Neural progenitor cell (in vitro differentiated cells): ENCODE measurements at regions not wholly inside any gene's neighbourhood (a gene's known extent, or its start where the extent isn't known, plus 50 kb on each side); places are given as distances from the start of the nearest gene placed in this dataset.

Experiments
- EZH2 ChIP-seq: fragments of 200-600 bp; sonication (generic); IDR thresholded peaks from 2 replicates; pipeline ENCODE4 v1.6.1; 2017; ENCODE audit warnings: antibody characterized with exemption, mild to moderate bottlenecking, moderate library complexity
- EZH2phosphoT487 ChIP-seq: fragments of 200-600 bp; sonication (generic); IDR thresholded peaks from 2 replicates; pipeline ENCODE4 v1.6.1; 2017; ENCODE audit warnings: antibody characterized with exemption
- TF ChIP-seq, protein P1 (sequence below): fragments of 200-600 bp; sonication (generic); IDR thresholded peaks from 2 replicates; pipeline ENCODE4 v1.5.1; 2017; ENCODE audit warnings: antibody characterized with exemption, mild to moderate bottlenecking

GRCh38 chrX:150063674-150064073 lies 125.4 kb upstream of the EOLA2 start:
- TF ChIP-seq, protein P1, sequence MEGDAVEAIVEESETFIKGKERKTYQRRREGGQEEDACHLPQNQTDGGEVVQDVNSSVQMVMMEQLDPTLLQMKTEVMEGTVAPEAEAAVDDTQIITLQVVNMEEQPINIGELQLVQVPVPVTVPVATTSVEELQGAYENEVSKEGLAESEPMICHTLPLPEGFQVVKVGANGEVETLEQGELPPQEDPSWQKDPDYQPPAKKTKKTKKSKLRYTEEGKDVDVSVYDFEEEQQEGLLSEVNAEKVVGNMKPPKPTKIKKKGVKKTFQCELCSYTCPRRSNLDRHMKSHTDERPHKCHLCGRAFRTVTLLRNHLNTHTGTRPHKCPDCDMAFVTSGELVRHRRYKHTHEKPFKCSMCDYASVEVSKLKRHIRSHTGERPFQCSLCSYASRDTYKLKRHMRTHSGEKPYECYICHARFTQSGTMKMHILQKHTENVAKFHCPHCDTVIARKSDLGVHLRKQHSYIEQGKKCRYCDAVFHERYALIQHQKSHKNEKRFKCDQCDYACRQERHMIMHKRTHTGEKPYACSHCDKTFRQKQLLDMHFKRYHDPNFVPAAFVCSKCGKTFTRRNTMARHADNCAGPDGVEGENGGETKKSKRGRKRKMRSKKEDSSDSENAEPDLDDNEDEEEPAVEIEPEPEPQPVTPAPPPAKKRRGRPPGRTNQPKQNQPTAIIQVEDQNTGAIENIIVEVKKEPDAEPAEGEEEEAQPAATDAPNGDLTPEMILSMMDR: no peak
- TF ChIP-seq EZH2: no peak
- TF ChIP-seq EZH2phosphoT487: no peak
